Lower leg skin (tissue), 3 donors: ENCODE measurements at regions not wholly inside any gene's neighbourhood (a gene's known extent, or its start where the extent isn't known, plus 50 kb on each side); places are given as distances from the start of the nearest gene placed in this dataset.

Source experiments
- CTCF ChIP-seq, 3 donors: fragments of 450-650 bp; IDR thresholded peaks; one replicate each; pipeline ENCODE4 v1.5.1; 2016; ENCODE audit warnings: antibody characterized with exemption in 3 of 3, mild to moderate bottlenecking in 3 of 3, moderate library complexity in 2 of 3
- POLR2A ChIP-seq, 2 donors: fragments of 450-650 bp; IDR thresholded peaks; one replicate each; pipeline ENCODE4 v1.6.1; 2016 to 2017; ENCODE audit warnings: antibody characterized with exemption in 2 of 2, mild to moderate bottlenecking in 1 of 2, moderate library complexity in 1 of 2

GRCh38 chr4:23040539-23040938 lies 347.8 kb downstream of the GBA3 start:
- TF ChIP-seq CTCF (IDR thresholded peaks at IDR 0.05) (no peak), POLR2A (IDR thresholded peaks at IDR 0.05) (no peak)
